Stomach (tissue), 8 donors: ENCODE measurements at regions not wholly inside any gene's neighbourhood (a gene's known extent, or its start where the extent isn't known, plus 50 kb on each side); places are given as distances from the start of the nearest gene placed in this dataset.

Experiments used
- DNase-seq, 2 donors: peaks; one replicate each; pipeline versions ENCODE4 v3.0.0 to v3.0.0-alpha.2; 2013 to 2019
- H3K27ac ChIP-seq, 5 donors: fragments of 200-600 bp in 4 of 5; sonication (generic) in 4 of 5; one replicate each; pipeline ENCODE4 v1.5.1; 2013 to 2019; ENCODE audit warnings: mild to moderate bottlenecking in 1 of 5, moderate library complexity in 1 of 5
- H3K27me3 ChIP-seq, 3 donors: fragments of 200-600 bp; sonication (generic); one replicate each; pipeline ENCODE4 v1.5.1; 2017 to 2019; ENCODE audit warnings: mixed run types in 1 of 3
- H3K36me3 ChIP-seq, 4 donors: fragments of 200-600 bp; sonication (generic); 1 replicate in 3 of 4; 2 replicates in 1 of 4; pipeline ENCODE4 v1.5.1; 2016 to 2019
- H3K4me1 ChIP-seq, 4 donors: fragments of 200-600 bp; sonication (generic); one replicate each; pipeline ENCODE4 v1.5.1; 2016 to 2019
- H3K4me3 ChIP-seq, 4 donors: fragments of 200-600 bp; sonication (generic) in 3 of 4; one replicate each; pipeline ENCODE4 v1.5.1; 2016 to 2019; ENCODE audit warnings: mild to moderate bottlenecking in 1 of 4
- H3K9me3 ChIP-seq, 4 donors: fragments of 200-600 bp; sonication (generic); one replicate each; pipeline ENCODE4 v1.5.1; 2016 to 2019
- EP300 ChIP-seq: sonication (generic); formaldehyde crosslinking; IDR thresholded peaks from one replicate; pipeline ENCODE4 v1.6.1; 2017; ENCODE audit warnings: antibody characterized with exemption
- POLR2A ChIP-seq, 4 donors: fragments of 450-650 bp; IDR thresholded peaks; one replicate each; pipeline ENCODE4 v1.6.1; 2016; ENCODE audit warnings: antibody characterized with exemption in 4 of 4, control low read depth in 2 of 4, mild to moderate bottlenecking in 1 of 4, moderate library complexity in 1 of 4
- POLR2AphosphoS5 ChIP-seq, 3 donors: sonication (generic); formaldehyde crosslinking; IDR thresholded peaks; one replicate each; pipeline ENCODE4 v1.6.1; 2016; ENCODE audit warnings: antibody characterized with exemption in 3 of 3
- WGBS, 5 donors: extraction: QIAGEN DNeasy Blood & Tissue Kit in 3 of 5; methylation state at CpG; one replicate each; pipeline versions ENCODE4 v1.1.5 to v1.1.7; 2013 to 2018; 5-methylcytosine and 5-hydroxymethylcytosine counted together
- intact Hi-C: fragments of 100-400 bp; cut with DNase I; formaldehyde crosslinking; loops from one replicate; pipeline ENCODE4 v1.15.1; 2023; ENCODE audit warnings: low total_unique reads
- TF ChIP-seq, protein P1 (sequence below), 7 experiments: fragments of 450-650 bp in 4 of 7; fragments of 200-600 bp in 3 of 7; sonication (generic) in 3 of 7; IDR thresholded peaks; one replicate each; pipeline ENCODE4 v1.5.1; 2016 to 2019; ENCODE audit warnings: antibody characterized with exemption in 7 of 7, control low read depth in 2 of 7, mild to moderate bottlenecking in 1 of 7
- donor health status: healthy with polysubstance abuse.
- donor health status: Bipolar disorder and iron deficiency.
- donor health status: healthy.

DNA sequence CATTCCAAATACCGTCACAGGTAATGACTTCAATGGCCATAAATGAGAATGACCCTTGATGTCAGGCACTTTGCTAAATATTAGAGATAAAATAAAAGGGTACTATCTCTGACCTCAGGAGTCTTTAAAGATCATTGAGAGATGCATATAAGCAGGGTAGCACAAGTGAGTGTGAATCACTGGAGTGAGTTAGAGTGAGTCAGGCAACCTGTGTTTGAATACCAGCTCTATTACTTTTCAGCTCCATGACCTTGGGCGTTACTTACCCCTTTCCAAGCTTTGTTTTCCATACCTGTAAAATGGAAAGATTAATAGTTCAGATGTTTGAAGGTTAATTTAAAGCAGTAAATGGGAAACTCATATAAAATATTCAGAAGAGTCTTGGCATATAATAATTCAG, 1058.0 kb upstream of the ADGRL4 start:
- no peak for TF ChIP-seq POLR2A (IDR thresholded peaks at IDR 0.05)
- TF ChIP-seq, protein P1, sequence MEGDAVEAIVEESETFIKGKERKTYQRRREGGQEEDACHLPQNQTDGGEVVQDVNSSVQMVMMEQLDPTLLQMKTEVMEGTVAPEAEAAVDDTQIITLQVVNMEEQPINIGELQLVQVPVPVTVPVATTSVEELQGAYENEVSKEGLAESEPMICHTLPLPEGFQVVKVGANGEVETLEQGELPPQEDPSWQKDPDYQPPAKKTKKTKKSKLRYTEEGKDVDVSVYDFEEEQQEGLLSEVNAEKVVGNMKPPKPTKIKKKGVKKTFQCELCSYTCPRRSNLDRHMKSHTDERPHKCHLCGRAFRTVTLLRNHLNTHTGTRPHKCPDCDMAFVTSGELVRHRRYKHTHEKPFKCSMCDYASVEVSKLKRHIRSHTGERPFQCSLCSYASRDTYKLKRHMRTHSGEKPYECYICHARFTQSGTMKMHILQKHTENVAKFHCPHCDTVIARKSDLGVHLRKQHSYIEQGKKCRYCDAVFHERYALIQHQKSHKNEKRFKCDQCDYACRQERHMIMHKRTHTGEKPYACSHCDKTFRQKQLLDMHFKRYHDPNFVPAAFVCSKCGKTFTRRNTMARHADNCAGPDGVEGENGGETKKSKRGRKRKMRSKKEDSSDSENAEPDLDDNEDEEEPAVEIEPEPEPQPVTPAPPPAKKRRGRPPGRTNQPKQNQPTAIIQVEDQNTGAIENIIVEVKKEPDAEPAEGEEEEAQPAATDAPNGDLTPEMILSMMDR (IDR thresholded peaks at IDR 0.05), result no peak
- TF ChIP-seq EP300, result no peak
- TF ChIP-seq POLR2AphosphoS5 (IDR thresholded peaks at IDR 0.05), result no peak
- Histone ChIP-seq H3K27ac (no peak overlapping the region), H3K4me3 (no peak overlapping the region), H3K36me3 (no peaks in the 10 kb centered on the region), H3K9me3 (no peaks in the 10 kb centered on the region), H3K27me3 (no peaks in the 10 kb centered on the region), H3K4me1 (no peaks in the 10 kb centered on the region)
- DNase-seq, result no peak
- intact Hi-C loops, result no loop called here
- 55 to 75% (median 70%) methylated on average over 2 of the region's 2 CpGs for WGBS, 5 donors

DNA sequence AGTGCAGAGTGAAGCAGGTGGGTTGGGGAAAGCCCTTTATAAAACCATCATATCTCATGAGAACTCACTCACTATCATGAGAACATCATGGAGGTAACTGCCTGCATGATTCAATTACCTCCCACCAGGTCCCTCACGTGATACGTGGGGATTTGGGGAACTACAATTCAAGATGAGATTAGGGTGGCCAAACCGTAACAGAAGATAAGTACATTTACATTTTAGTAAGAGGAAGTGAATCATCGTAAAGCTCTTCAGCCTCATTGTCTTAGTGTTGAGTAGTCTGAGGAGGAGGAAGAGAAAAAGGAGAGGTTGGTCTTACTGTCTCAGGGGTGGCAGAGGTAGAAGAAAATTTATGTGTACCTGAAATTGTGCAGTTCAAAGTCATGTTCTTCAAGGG, 1053.4 kb upstream of the ADGRL4 start:
- no peak overlapping the region for H3K27ac ChIP-seq
- WGBS, 5 donors, result 72 to 78% (median 74%) methylated on average over 4 of the region's 4 CpGs

GRCh38 chr1:80056179-80056578, 1049.6 kb upstream of the ADGRL4 start:
- Histone ChIP-seq H3K4me1 (no peaks in the 10 kb centered on the region), H3K9me3 (peaks cover 0 to 27% (median 2%) of the 10 kb centered on the region in 4 donors), H3K4me3 (no peak overlapping the region), H3K27me3 (no peaks in the 10 kb centered on the region), H3K36me3 (no peaks in the 10 kb centered on the region), H3K27ac (no peak overlapping the region)
- no peak for DNase-seq
- TF ChIP-seq, protein P1 (IDR thresholded peaks at IDR 0.05), result no peak
- no peak for TF ChIP-seq POLR2A (IDR thresholded peaks at IDR 0.05)
- no peak for TF ChIP-seq POLR2AphosphoS5 (IDR thresholded peaks at IDR 0.05)
- no peak for TF ChIP-seq EP300
- intact Hi-C loops, result no loop called here

More for the DNA sequence above, 1053.4 kb upstream of the ADGRL4 start:
- Histone ChIP-seq H3K4me1 (no peaks in the 10 kb centered on the region), H3K27me3 (no peaks in the 10 kb centered on the region), H3K9me3 (no peaks in the 10 kb centered on the region), H3K4me3 (no peak overlapping the region), H3K36me3 (no peaks in the 10 kb centered on the region)
- no peak for TF ChIP-seq POLR2A (IDR thresholded peaks at IDR 0.05)
- TF ChIP-seq POLR2AphosphoS5 (IDR thresholded peaks at IDR 0.05), result no peak
- no peak for TF ChIP-seq EP300
- DNase-seq, result no peak
- intact Hi-C loops, result no loop called here

- intact Hi-C loops, result no loop called here
- peaks cover 0 to 38% (median 2%) of the 10 kb centered on the region in 4 donors for H3K9me3 ChIP-seq
- peak in 1 of 2 donors; percentile 49 for DNase-seq
- no peak overlapping the region for H3K4me3 ChIP-seq
- no peak overlapping the region for H3K27ac ChIP-seq
- 59 to 78% (median 68%) methylated on average over 7 of the region's 7 CpGs for WGBS, 5 donors
- no peaks in the 10 kb centered on the region for H3K27me3 ChIP-seq
- TF ChIP-seq, protein P1 (IDR thresholded peaks at IDR 0.05), result no peak
- TF ChIP-seq POLR2A (IDR thresholded peaks at IDR 0.05) (no peak), POLR2AphosphoS5 (IDR thresholded peaks at IDR 0.05) (no peak), EP300 (no peak)
- no peaks in the 10 kb centered on the region for H3K4me1 ChIP-seq
- no peaks in the 10 kb centered on the region for H3K36me3 ChIP-seq
These were observed 1047.6 kb upstream of the ADGRL4 start for GRCh38 chr1:80054129-80054528.

- WGBS, 5 donors, result 83 to 95% (median 95%) methylated on average over 12 to 14 of the region's 14 CpGs
- DNase-seq, result no peak
- intact Hi-C loops, result no loop called here
- H3K36me3 ChIP-seq, result no peaks in the 10 kb centered on the region
- no peaks in the 10 kb centered on the region for H3K4me1 ChIP-seq
- no peak overlapping the region for H3K4me3 ChIP-seq
- H3K27me3 ChIP-seq, result no peaks in the 10 kb centered on the region
- no peak overlapping the region for H3K27ac ChIP-seq
- TF ChIP-seq EP300, result no peak
- no peak for TF ChIP-seq POLR2A (IDR thresholded peaks at IDR 0.05)
- TF ChIP-seq, protein P1 (IDR thresholded peaks at IDR 0.05), result no peak
- TF ChIP-seq POLR2AphosphoS5 (IDR thresholded peaks at IDR 0.05), result no peak
- peaks cover 0 to 38% (median 2%) of the 10 kb centered on the region in 4 donors for H3K9me3 ChIP-seq
These were observed 1047.1 kb upstream of the ADGRL4 start for GRCh38 chr1:80053613-80054012.
